ENCODE measurements at regions not wholly inside any gene's neighbourhood (a gene's known extent, or its start where the extent isn't known, plus 50 kb on each side); places are given as distances from the start of the nearest gene placed in this dataset.

DNA sequence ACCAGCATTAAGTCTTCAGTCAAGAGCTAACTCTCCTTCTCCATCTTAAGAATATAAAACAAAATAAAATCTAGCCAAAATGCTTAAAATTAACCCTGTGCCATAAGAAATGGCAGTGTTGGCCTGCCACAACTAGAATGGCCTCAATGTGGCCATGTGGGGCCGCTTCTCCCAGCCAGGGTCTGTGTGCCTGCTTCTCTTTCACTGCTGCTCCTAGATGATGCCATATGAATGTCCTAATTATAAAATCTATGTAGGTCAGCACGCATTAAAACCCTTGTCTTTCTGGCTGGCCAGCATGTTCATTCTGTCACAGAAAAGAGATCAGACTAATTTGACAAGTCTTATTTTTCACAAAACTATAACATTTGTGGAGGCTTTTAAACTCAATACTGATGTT, 102.6 kb downstream of the C6orf118 start:
- no peak for DNase-seq
- Histone ChIP-seq H3K18ac (ENCODE audit: low read depth in 1 of 2, low read length in 2 of 2) (no peak overlapping the region), H3K4me2 (ENCODE audit: low read length, poor library complexity, severe bottlenecking) (no peak overlapping the region), H4K91ac (ENCODE audit: low read length) (no peak overlapping the region), H3K14ac (ENCODE audit: low read length in 2 of 2) (no peak overlapping the region), H3K27ac (ENCODE audit: low read length, poor library complexity, severe bottlenecking) (no peak overlapping the region), H2BK12ac (ENCODE audit: low read length in 2 of 2) (no peak overlapping the region), H2BK15ac (ENCODE audit: low read depth, poor library complexity, severe bottlenecking) (no peak overlapping the region), H2AFZ (ENCODE audit: low read depth, low read length) (no peak overlapping the region), H3K4me3 (ENCODE audit: insufficient read depth in 1 of 2, low read depth in 1 of 2, low read length in 2 of 2) (no peak overlapping the region), H3K36me3 (ENCODE audit: control insufficient read depth in 1 of 2, insufficient read depth in 2 of 2, low read depth in 1 of 2, low read length in 2 of 2) (no peaks in the 10 kb centered on the region), H3K9me3 (ENCODE audit: control insufficient read depth, low read length) (no peaks in the 10 kb centered on the region), H3K27me3 (ENCODE audit: control insufficient read depth in 1 of 2, insufficient read depth in 1 of 2, low read length in 2 of 2) (no peaks in the 10 kb centered on the region), H2BK5ac (ENCODE audit: low read depth, low read length, poor library complexity, severe bottlenecking) (no peak overlapping the region), H2BK120ac (ENCODE audit: low read depth, low read length) (no peak overlapping the region), H3K9ac (ENCODE audit: low read length) (no peak overlapping the region), H4K8ac (ENCODE audit: low read length) (no peak overlapping the region), H3K4ac (ENCODE audit: low read depth in 1 of 2, low read length in 2 of 2) (no peak overlapping the region), H3K23ac (ENCODE audit: low read length in 2 of 2) (no peak overlapping the region), H3K79me1 (replicated peaks; ENCODE audit: low read length, poor library complexity, severe bottlenecking) (no peaks in the 10 kb centered on the region), H2AK5ac (ENCODE audit: low read length, severe bottlenecking) (no peak overlapping the region), H3K4me1 (ENCODE audit: control insufficient read depth, insufficient read depth, low read depth, low read length) (no peaks in the 10 kb centered on the region)
- 74% methylated on average over 2 of the region's 2 CpGs for WGBS

- DNase-seq, result no peak
- H4K91ac ChIP-seq (ENCODE audit: low read length), result no peak overlapping the region
- H3K4ac ChIP-seq (ENCODE audit: low read depth in 1 of 2, low read length in 2 of 2), result no peak overlapping the region
- H3K9ac ChIP-seq (ENCODE audit: low read length), result no peak overlapping the region
- H3K4me2 ChIP-seq (ENCODE audit: low read length, poor library complexity, severe bottlenecking), result no peak overlapping the region
- H3K36me3 ChIP-seq (ENCODE audit: control insufficient read depth in 1 of 2, insufficient read depth in 2 of 2, low read depth in 1 of 2, low read length in 2 of 2), result no peaks in the 10 kb centered on the region
- no peak overlapping the region for H2BK15ac ChIP-seq (ENCODE audit: low read depth, poor library complexity, severe bottlenecking)
- H3K4me3 ChIP-seq (ENCODE audit: insufficient read depth in 1 of 2, low read depth in 1 of 2, low read length in 2 of 2), result no peak overlapping the region
- H3K9me3 ChIP-seq (ENCODE audit: control insufficient read depth, low read length), result no peaks in the 10 kb centered on the region
- H3K4me1 ChIP-seq (ENCODE audit: control insufficient read depth, insufficient read depth, low read depth, low read length), result no peaks in the 10 kb centered on the region
- H3K27me3 ChIP-seq (ENCODE audit: control insufficient read depth in 1 of 2, insufficient read depth in 1 of 2, low read length in 2 of 2), result no peaks in the 10 kb centered on the region
- no peak overlapping the region for H3K14ac ChIP-seq (ENCODE audit: low read length in 2 of 2)
- no peaks in the 10 kb centered on the region for H3K79me1 ChIP-seq (replicated peaks; ENCODE audit: low read length, poor library complexity, severe bottlenecking)
- no peak overlapping the region for H3K18ac ChIP-seq (ENCODE audit: low read depth in 1 of 2, low read length in 2 of 2)
- H2BK5ac ChIP-seq (ENCODE audit: low read depth, low read length, poor library complexity, severe bottlenecking), result no peak overlapping the region
- no peak overlapping the region for H2BK12ac ChIP-seq (ENCODE audit: low read length in 2 of 2)
- H2AK5ac ChIP-seq (ENCODE audit: low read length, severe bottlenecking), result no peak overlapping the region
- no peak overlapping the region for H2AFZ ChIP-seq (ENCODE audit: low read depth, low read length)
- 75% methylated on average over 2 of the region's 2 CpGs for WGBS
- H3K27ac ChIP-seq (ENCODE audit: low read length, poor library complexity, severe bottlenecking), result no peak overlapping the region
- H4K8ac ChIP-seq (ENCODE audit: low read length), result no peak overlapping the region
- no peak overlapping the region for H3K23ac ChIP-seq (ENCODE audit: low read length in 2 of 2)
- no peak overlapping the region for H2BK120ac ChIP-seq (ENCODE audit: low read depth, low read length)
Measured at GRCh38 chr6:165205632-165206031, 103.8 kb downstream of the C6orf118 start.

GRCh38 chr6:165204807-165205545, 104.4 kb downstream of the C6orf118 start:
- H2BK15ac ChIP-seq (ENCODE audit: low read depth, poor library complexity, severe bottlenecking), result no peak overlapping the region
- no peak overlapping the region for H2BK5ac ChIP-seq (ENCODE audit: low read depth, low read length, poor library complexity, severe bottlenecking)
- WGBS, result 62% methylated on average over 2 of the region's 2 CpGs

GRCh38 chr6:165200178-165200577, 109.2 kb downstream of the C6orf118 start:
- Histone ChIP-seq H3K9me3 (ENCODE audit: control insufficient read depth, low read length) (peaks cover 17% of the 10 kb centered on the region), H2AK5ac (ENCODE audit: low read length, severe bottlenecking) (no peak overlapping the region), H3K14ac (ENCODE audit: low read length in 2 of 2) (no peak overlapping the region), H3K27me3 (ENCODE audit: control insufficient read depth in 1 of 2, insufficient read depth in 1 of 2, low read length in 2 of 2) (no peaks in the 10 kb centered on the region), H3K27ac (ENCODE audit: low read length, poor library complexity, severe bottlenecking) (no peak overlapping the region), H2BK120ac (ENCODE audit: low read depth, low read length) (no peak overlapping the region), H3K79me1 (replicated peaks; ENCODE audit: low read length, poor library complexity, severe bottlenecking) (no peaks in the 10 kb centered on the region), H3K4ac (ENCODE audit: low read depth in 1 of 2, low read length in 2 of 2) (no peak overlapping the region), H4K8ac (ENCODE audit: low read length) (no peak overlapping the region), H2BK5ac (ENCODE audit: low read depth, low read length, poor library complexity, severe bottlenecking) (no peak overlapping the region), H4K91ac (ENCODE audit: low read length) (no peak overlapping the region), H3K36me3 (ENCODE audit: control insufficient read depth in 1 of 2, insufficient read depth in 2 of 2, low read depth in 1 of 2, low read length in 2 of 2) (no peaks in the 10 kb centered on the region), H2BK15ac (ENCODE audit: low read depth, poor library complexity, severe bottlenecking) (no peak overlapping the region), H3K4me1 (ENCODE audit: control insufficient read depth, insufficient read depth, low read depth, low read length) (no peaks in the 10 kb centered on the region), H3K23ac (ENCODE audit: low read length in 2 of 2) (no peak overlapping the region), H3K9ac (ENCODE audit: low read length) (no peak overlapping the region), H2BK12ac (ENCODE audit: low read length in 2 of 2) (no peak overlapping the region), H3K4me2 (ENCODE audit: low read length, poor library complexity, severe bottlenecking) (no peak overlapping the region), H3K4me3 (ENCODE audit: insufficient read depth in 1 of 2, low read depth in 1 of 2, low read length in 2 of 2) (no peak overlapping the region), H2AFZ (ENCODE audit: low read depth, low read length) (no peak overlapping the region), H3K18ac (ENCODE audit: low read depth in 1 of 2, low read length in 2 of 2) (no peak overlapping the region)
- WGBS, result 59% methylated on average over 1 of the region's 1 CpG
- no peak for DNase-seq

More at GRCh38 chr6:165204807-165205545, 104.4 kb downstream of the C6orf118 start:
- no peak overlapping the region for H3K4me3 ChIP-seq (ENCODE audit: insufficient read depth in 1 of 2, low read depth in 1 of 2, low read length in 2 of 2)
- no peak for DNase-seq
- H2BK12ac ChIP-seq (ENCODE audit: low read length in 2 of 2), result no peak overlapping the region
- H3K4me2 ChIP-seq (ENCODE audit: low read length, poor library complexity, severe bottlenecking), result no peak overlapping the region
- H3K9ac ChIP-seq (ENCODE audit: low read length), result no peak overlapping the region
- H3K27ac ChIP-seq (ENCODE audit: low read length, poor library complexity, severe bottlenecking), result no peak overlapping the region
- H3K27me3 ChIP-seq (ENCODE audit: control insufficient read depth in 1 of 2, insufficient read depth in 1 of 2, low read length in 2 of 2), result no peaks in the 10 kb centered on the region
- no peak overlapping the region for H3K23ac ChIP-seq (ENCODE audit: low read length in 2 of 2)
- no peak overlapping the region for H4K8ac ChIP-seq (ENCODE audit: low read length)
- H3K9me3 ChIP-seq (ENCODE audit: control insufficient read depth, low read length), result no peaks in the 10 kb centered on the region
- no peaks in the 10 kb centered on the region for H3K4me1 ChIP-seq (ENCODE audit: control insufficient read depth, insufficient read depth, low read depth, low read length)
- H4K91ac ChIP-seq (ENCODE audit: low read length), result no peak overlapping the region
- H3K4ac ChIP-seq (ENCODE audit: low read depth in 1 of 2, low read length in 2 of 2), result no peak overlapping the region
- H2AFZ ChIP-seq (ENCODE audit: low read depth, low read length), result no peak overlapping the region
- no peaks in the 10 kb centered on the region for H3K79me1 ChIP-seq (replicated peaks; ENCODE audit: low read length, poor library complexity, severe bottlenecking)
- H3K18ac ChIP-seq (ENCODE audit: low read depth in 1 of 2, low read length in 2 of 2), result no peak overlapping the region
- H3K36me3 ChIP-seq (ENCODE audit: control insufficient read depth in 1 of 2, insufficient read depth in 2 of 2, low read depth in 1 of 2, low read length in 2 of 2), result no peaks in the 10 kb centered on the region
- no peak overlapping the region for H2AK5ac ChIP-seq (ENCODE audit: low read length, severe bottlenecking)
- H2BK120ac ChIP-seq (ENCODE audit: low read depth, low read length), result no peak overlapping the region
- no peak overlapping the region for H3K14ac ChIP-seq (ENCODE audit: low read length in 2 of 2)
